PC-9 (cell line): ENCODE measurements at regions not wholly inside any gene's neighbourhood (a gene's known extent, or its start where the extent isn't known, plus 50 kb on each side); places are given as distances from the start of the nearest gene placed in this dataset.

Experiments
- CTCF ChIP-seq: fragments of 200-600 bp; sonication (generic); conservative IDR thresholded peaks from 2 replicates; pipeline ENCODE4 v1.6.1; 2017; ENCODE audit warnings: mixed run types, antibody characterized with exemption, mild to moderate bottlenecking, moderate library complexity
- EZH2 ChIP-seq: fragments of 200-600 bp; sonication (generic); IDR thresholded peaks from 2 replicates; pipeline ENCODE4 v1.8.0; 2017; ENCODE audit warnings: antibody characterized with exemption, low read depth

GRCh38 chr11:13094930-13095687, 86.0 kb downstream of the RASSF10 start:
- TF ChIP-seq EZH2, result no peak
- no peak for TF ChIP-seq CTCF
